HEK293 (cell line): ENCODE measurements at regions not wholly inside any gene's neighbourhood (a gene's known extent, or its start where the extent isn't known, plus 50 kb on each side); places are given as distances from the start of the nearest gene placed in this dataset.
"Not testable (repeated sequence)": the region's sequence is repeated elsewhere in the genome, so short reads cannot be mapped to it uniquely, and the experiment has no call there.

Experiments
- ZBTB48 ChIP-seq: fragments of 450-650 bp; formaldehyde crosslinking; IDR thresholded peaks from 2 replicates; pipeline ENCODE4 v1.5.1; 2016; ENCODE audit warnings: missing biosample characterization, missing genetic modification characterization
- ZNF174 ChIP-seq: fragments of 450-650 bp; formaldehyde crosslinking; IDR thresholded peaks from 2 replicates; pipeline ENCODE4 v1.5.0; 2017; ENCODE audit warnings: missing biosample characterization, mild to moderate bottlenecking, missing genetic modification characterization
- ZNF202 ChIP-seq: fragments of 450-650 bp; formaldehyde crosslinking; IDR thresholded peaks from 2 replicates; pipeline ENCODE4 v1.5.1; 2016; ENCODE audit warnings: missing biosample characterization, missing genetic modification characterization, borderline replicate concordance
- ZNF571 ChIP-seq: fragments of 450-650 bp; formaldehyde crosslinking; IDR thresholded peaks from 2 replicates; pipeline ENCODE4 v1.5.0; 2017; ENCODE audit warnings: missing biosample characterization, missing genetic modification characterization
- ZNF701 ChIP-seq: fragments of 450-650 bp; formaldehyde crosslinking; IDR thresholded peaks from 2 replicates; pipeline ENCODE4 v1.5.1; 2016; ENCODE audit warnings: missing biosample characterization, missing genetic modification characterization
- ZNF785 ChIP-seq: fragments of 450-650 bp; formaldehyde crosslinking; IDR thresholded peaks from 2 replicates; pipeline ENCODE4 v1.5.1; 2016; ENCODE audit warnings: missing biosample characterization, missing genetic modification characterization
- ZNF791 ChIP-seq: fragments of 450-650 bp; formaldehyde crosslinking; IDR thresholded peaks from 2 replicates; pipeline ENCODE4 v1.5.1; 2016; ENCODE audit warnings: missing biosample characterization, missing genetic modification characterization
- ZSCAN30 ChIP-seq: fragments of 450-650 bp; IDR thresholded peaks from 2 replicates; pipeline ENCODE4 v1.5.1; 2018; ENCODE audit warnings: missing biosample characterization, mild to moderate bottlenecking, missing genetic modification characterization, moderate library complexity
- TF ChIP-seq, protein P1 (sequence below): fragments of 450-650 bp; formaldehyde crosslinking; IDR thresholded peaks from 2 replicates; pipeline ENCODE4 v1.5.1; 2016; ENCODE audit warnings: missing biosample characterization, missing genetic modification characterization

DNA sequence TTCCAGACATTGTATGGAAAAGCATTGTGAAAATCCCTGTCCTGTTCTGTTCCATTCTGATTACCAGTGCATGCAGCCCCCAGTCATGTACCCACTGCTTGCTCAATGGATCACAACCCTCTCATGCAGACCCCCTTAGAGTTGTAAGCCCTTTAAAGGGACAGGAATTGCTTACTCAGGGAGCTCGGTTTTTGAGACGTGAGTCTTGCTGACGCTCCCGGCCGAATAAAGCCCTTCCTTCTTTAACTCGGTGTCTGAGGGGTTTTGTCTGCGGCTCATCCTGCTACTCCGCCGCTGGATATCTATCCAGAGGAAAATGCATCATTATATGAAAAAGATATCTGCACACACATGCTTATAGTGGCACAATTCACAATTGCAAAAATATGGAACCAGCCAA, 1425.6 kb downstream of the STIM2 start:
- not testable (repeated sequence) for TF ChIP-seq ZNF701 (tag by site-specific recombination); ZNF785 (tag by site-specific recombination); ZNF202 (tag by site-specific recombination); ZNF791 (tag by site-specific recombination); ZNF571 (tag by site-specific recombination); ZBTB48 (tag by site-specific recombination); ZNF174 (tag by site-specific recombination); ZSCAN30
- TF ChIP-seq, protein P1, sequence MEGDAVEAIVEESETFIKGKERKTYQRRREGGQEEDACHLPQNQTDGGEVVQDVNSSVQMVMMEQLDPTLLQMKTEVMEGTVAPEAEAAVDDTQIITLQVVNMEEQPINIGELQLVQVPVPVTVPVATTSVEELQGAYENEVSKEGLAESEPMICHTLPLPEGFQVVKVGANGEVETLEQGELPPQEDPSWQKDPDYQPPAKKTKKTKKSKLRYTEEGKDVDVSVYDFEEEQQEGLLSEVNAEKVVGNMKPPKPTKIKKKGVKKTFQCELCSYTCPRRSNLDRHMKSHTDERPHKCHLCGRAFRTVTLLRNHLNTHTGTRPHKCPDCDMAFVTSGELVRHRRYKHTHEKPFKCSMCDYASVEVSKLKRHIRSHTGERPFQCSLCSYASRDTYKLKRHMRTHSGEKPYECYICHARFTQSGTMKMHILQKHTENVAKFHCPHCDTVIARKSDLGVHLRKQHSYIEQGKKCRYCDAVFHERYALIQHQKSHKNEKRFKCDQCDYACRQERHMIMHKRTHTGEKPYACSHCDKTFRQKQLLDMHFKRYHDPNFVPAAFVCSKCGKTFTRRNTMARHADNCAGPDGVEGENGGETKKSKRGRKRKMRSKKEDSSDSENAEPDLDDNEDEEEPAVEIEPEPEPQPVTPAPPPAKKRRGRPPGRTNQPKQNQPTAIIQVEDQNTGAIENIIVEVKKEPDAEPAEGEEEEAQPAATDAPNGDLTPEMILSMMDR (tag by site-specific recombination), result not testable (repeated sequence)
